HG03521 (cell line): ENCODE measurements at regions not wholly inside any gene's neighbourhood (a gene's known extent, or its start where the extent isn't known, plus 50 kb on each side); places are given as distances from the start of the nearest gene placed in this dataset.
"Not testable (repeated sequence)": the region's sequence is repeated elsewhere in the genome, so short reads cannot be mapped to it uniquely, and the experiment has no call there.

ENCODE experiments used
- ATAC-seq: cut with Tn5 transposase; IDR thresholded peaks from one replicate; pipeline ENCODE4 v1.9.1; 2021; ENCODE audit warnings: mild to moderate bottlenecking, moderate library complexity; ENCODE audit not compliant: unreplicated experiment

- ATAC-seq = no peak
Measured at GRCh38 chr10:6706725-6707124, 126.6 kb upstream of the PRKCQ start.

GRCh38 chr10:6704896-6705295 lies 124.8 kb upstream of the PRKCQ start:
- no peak for ATAC-seq

- ATAC-seq = not testable (repeated sequence)
Measured at GRCh38 chr10:6702833-6703232, 122.8 kb upstream of the PRKCQ start.

DNA sequence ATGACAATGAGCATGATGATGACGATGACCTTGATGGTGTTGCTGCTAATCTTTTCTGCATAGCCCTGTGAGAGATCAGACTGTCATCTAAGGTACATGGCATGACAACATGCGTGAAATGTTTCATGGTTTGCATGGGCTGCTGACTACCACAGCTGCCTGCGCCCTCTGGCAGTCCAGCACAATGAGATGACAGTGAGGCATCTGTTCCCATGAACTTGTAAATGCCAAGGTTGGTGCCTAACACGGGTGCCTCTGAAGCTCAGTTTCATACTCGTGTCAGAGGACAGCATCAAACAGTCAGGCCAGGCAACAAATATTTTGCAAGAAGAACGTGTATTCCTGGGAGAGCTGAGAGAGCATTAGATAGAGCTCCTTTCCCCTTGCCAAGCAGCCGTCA lies 122.0 kb upstream of the PRKCQ start:
- no peak for ATAC-seq

DNA sequence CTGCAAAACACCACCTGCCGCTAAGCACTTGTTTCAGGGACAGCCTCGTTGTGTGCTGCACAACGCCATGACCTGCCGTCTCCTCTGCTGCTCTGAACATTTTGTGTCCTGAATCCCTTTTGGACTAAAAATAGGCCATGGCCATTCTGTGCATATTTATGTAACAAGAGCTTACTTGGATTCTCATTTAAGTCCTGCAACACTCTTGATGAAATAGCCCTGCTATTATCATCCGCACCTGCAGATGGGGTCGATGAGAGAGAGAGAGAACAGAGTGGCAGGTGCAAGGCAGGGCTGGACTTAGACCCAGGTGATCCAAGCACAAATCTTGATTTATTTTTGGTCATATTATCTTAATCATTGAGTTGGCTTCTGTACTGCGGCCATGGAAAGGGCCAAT lies 121.2 kb upstream of the PRKCQ start:
- ATAC-seq = no peak

DNA sequence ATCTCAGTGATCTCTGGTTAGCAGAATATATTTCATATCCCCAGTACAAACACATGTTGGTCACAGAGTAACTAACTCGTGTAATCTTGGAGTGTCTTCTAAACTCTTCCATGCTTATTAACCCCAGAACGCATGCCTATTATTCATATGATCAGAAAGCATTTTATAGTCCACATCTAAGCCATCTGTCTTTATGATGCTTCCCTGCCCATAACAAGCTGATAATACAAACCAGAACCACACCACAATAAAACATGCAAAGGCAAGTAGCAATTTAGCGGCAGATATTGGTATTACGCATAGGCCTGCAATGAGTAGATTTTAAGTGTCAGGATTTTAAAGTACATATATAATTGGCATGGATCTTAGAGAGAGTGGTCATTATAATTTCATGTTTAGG lies 120.0 kb upstream of the PRKCQ start:
- no peak for ATAC-seq

DNA sequence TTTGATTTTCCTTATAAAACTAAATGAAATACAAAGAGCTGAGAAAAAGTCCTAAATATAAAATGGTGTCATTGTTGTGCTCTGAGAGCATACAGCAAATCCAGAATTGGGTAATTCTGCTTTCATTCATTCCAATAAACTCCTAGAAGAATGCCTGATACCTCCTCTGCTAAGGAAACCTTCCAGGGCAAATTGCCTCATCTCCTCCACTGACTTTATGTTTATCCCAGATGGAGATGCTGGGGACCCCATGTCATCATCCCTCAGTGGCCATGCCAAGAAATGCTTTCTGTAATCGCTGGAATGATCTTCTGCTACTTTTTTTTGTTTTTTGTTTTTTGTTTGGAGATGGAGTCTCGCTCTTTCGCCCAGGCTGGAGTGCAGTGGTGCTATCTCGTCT lies 119.3 kb upstream of the PRKCQ start:
- ATAC-seq = no peak

- no peak for ATAC-seq
Measured at GRCh38 chr10:6695519-6695918, 115.4 kb upstream of the PRKCQ start.

DNA sequence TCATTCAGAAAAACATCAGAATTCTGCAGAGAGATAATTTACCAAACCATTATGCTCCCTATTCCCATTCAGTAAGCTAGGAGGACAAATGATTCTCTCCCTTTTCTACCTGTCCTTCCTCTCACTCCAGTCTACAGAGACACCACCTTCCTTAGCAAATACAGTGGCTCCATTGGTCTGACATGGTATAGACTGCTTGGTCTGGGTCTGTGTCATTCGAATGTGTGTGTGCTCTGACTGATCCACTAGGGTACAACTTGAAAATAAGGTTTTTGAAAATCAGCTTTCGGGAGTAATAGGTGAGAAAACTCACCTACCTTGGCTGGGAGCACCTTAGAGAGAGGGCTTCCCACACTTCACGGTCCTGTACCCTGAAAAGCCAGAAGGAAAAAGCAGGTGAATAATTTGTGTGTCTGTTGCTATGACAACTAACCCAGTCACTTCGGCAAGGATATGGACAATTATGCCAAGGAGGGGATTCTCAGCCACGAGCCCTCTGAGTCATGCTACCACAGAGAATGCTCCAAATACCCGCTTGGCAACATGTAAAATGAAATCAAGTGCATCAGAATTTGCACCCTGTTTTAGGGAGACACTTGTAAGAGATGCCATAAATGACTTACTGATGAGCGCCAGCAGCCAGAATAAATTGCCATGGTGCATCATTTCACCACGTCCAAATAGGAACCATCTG lies 114.5 kb upstream of the PRKCQ start:
- ATAC-seq = no peak

GRCh38 chr10:6692856-6693255 lies 112.8 kb upstream of the PRKCQ start:
- no peak for ATAC-seq

DNA sequence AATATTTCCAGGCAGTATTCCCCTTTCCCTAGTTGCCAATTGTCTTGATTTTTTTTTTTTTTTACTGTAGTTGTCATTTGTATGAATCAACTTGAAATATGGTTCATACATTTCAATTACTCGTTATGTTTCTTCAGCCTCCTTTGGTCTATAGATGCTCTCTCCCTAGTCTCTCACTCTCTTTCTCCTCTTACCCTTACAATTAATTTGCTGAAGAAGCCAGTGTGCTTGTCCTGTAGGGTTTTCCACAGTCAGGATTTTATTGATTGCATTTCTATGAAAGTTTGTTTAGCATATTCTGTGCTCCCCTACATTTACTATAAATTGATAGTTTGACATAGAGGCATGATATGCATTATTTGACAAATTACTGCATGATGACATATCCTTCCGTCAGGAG lies 112.0 kb upstream of the PRKCQ start:
- no peak for ATAC-seq

DNA sequence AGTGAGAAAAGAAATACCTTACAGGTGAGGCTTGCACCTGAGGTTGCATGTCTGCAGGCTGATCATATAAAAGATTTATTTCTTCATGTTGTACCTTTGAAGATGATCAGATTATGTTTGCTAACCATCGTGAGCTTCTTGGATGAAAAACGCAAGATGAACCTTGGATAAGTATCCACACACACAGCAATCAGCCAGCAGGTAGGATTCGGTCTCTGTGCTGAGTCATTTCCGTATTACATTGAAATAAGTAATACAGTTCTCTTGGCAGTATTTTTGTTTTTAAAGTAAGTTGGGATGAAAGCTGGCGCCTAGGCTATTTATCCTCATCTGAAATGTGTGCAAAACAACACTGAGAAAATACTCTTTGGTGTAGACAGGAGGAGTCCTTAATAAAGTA lies 109.0 kb upstream of the PRKCQ start:
- ATAC-seq = no peak

DNA sequence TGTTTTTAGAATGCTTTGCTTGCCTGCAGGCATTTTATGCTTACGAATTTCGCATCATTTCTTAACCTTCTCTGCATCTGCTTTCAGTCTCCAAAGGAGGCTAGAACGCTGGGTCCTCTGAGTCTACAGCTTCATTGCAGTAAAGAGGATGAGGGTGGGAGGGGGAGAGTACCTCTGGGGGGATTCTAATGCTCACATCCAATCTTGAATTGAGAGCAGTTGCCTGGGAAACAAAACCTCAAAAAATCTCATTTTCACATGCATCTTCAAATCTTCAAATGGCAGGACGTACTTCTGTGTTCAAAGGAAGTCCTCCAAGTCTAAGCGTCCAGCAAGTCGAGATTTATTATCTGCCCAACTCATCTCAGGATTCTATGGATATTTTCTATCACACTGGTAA lies 100.7 kb upstream of the PRKCQ start:
- no peak for ATAC-seq

GRCh38 chr10:6678956-6679355 lies 98.9 kb upstream of the PRKCQ start:
- no peak for ATAC-seq

GRCh38 chr10:6678211-6678803 lies 98.2 kb upstream of the PRKCQ start:
- ATAC-seq = no peak

DNA sequence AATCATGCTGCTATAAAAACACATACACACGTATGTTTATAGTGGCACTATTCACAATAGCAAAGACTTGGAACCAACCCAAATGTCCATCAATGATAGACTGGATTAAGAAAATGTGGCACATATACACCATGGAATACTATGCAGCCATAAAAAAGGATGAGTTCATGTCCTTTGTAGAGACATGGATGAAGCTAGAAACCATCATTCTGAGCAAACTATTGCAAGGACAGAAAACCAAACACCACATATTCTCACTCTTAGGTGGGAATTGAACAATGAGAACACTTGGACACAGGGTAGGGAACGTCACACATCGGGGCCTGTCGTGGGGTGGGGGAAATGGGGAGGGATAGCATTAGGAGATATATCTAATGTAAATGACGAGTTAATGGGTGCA lies 97.1 kb upstream of the PRKCQ start:
- not testable (repeated sequence) for ATAC-seq

DNA sequence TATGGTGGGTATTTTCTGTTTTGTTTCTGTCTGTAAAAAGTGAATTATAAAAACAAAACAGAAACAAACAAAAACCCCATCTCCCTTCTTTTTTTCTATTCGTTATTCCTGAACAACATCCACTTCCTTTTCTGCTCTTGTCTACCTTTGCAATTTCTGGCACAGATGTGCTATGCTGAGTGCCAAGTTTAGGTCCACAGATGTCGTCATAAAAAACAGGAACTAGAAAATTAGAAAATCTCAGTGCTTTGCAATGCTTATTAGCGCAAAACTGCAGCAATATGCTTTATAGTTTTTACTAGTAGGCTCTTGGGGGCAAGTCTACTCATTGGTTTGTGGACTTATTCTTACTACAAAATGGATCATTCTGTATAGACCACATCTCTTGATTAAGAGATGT lies 94.2 kb upstream of the PRKCQ start:
- ATAC-seq = no peak

DNA sequence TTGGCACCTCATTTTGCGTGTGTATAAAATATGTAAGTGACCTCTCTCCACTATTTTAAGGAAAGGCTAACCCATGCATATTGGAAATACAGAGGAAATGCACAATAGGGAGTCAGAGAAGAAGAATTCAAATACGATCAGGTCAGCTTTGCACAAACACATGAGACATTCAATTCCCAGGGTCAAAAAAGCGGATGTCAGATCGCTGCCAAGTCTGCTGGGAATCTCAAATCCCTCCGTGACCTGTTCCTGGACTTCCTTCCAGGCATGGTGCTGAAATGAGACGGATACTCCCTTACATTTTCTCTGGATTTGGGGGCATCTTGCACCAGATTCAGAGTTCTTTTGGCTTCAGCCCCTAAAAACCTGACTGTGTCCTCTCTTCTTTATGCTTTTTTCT lies 91.9 kb upstream of the PRKCQ start:
- no peak for ATAC-seq

DNA sequence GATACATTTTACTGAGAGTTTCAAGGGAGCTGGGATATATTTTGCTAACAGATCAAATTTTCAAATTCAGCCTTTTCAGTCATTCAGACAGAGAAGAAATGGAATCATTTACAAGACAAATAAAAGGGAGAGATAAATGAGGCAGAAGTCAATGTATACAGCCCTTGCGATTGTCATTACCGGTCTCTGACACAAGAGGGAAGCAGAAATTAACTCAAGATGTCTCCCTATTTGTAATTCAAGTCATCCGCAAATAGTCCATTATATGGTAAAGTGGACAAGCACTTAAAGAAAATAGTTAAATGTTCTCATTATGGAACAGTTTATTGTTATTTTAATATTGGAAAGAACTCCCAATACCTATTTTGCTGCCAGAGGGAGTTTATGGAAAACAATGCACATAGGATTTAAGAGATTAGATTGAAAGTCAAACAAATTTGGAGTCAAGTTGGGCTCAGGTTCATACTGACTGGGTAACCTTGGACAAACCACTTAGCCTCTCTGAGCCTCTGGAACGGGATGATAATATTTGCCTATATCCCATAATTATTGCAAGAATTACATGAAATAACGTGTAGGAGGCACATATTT lies 89.3 kb upstream of the PRKCQ start:
- no peak for ATAC-seq

GRCh38 chr10:6667679-6668270 lies 87.7 kb upstream of the PRKCQ start:
- ATAC-seq = no peak

- ATAC-seq = no peak
Measured at GRCh38 chr10:6667150-6667549, 87.1 kb upstream of the PRKCQ start.

DNA sequence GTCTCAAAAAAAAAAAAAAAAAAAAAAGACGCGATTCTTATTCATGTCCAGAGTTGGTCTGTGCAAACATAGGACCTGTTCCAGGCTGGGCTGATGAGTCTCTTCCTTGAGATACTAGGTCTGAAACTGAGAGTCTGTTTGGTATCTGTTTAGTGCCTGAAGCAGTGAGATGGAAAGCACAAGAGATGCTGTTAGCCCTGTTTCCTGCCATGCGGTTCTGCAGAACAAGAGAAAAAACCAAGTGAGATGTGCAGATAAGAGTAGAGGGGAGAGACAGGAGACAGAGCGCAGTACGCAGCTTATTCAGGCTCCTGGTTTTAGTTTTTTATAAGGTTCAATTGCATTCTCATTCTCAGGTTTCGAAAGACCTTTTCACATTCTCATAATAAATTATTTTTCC lies 85.8 kb upstream of the PRKCQ start:
- no peak for ATAC-seq
